ENCODE measurements at regions not wholly inside any gene's neighbourhood (a gene's known extent, or its start where the extent isn't known, plus 50 kb on each side); places are given as distances from the start of the nearest gene placed in this dataset.

- peaks cover 46% of the 10 kb centered on the region for H3K4me1 ChIP-seq (ENCODE audit: insufficient read depth, poor library complexity, severe bottlenecking)
- peak; percentile 68 for DNase-seq (ENCODE audit: low spot score)
These were observed 184.7 kb upstream of the PREP start for GRCh38 chr6:105587349-105588122.

GRCh38 chr6:105578179-105578707 lies 175.4 kb upstream of the PREP start:
- H3K27me3 ChIP-seq (ENCODE audit: insufficient read depth, poor library complexity, severe bottlenecking): no peaks in the 10 kb centered on the region
- DNase-seq (ENCODE audit: low spot score) (no peak), ATAC-seq (ENCODE audit: low read depth) (no peak)
- H3K36me3 ChIP-seq (ENCODE audit: low read depth): no peaks in the 10 kb centered on the region
- peaks cover 6% of the 10 kb centered on the region for H3K4me1 ChIP-seq (ENCODE audit: insufficient read depth, poor library complexity, severe bottlenecking)
- no peaks in the 10 kb centered on the region for H3K9me3 ChIP-seq (ENCODE audit: severe bottlenecking)
- no peak overlapping the region for H3K4me3 ChIP-seq (ENCODE audit: severe bottlenecking)
- H3K27ac ChIP-seq (ENCODE audit: poor library complexity, severe bottlenecking): no peak overlapping the region
- TF ChIP-seq CTCF (IDR thresholded peaks at IDR 0.05; ENCODE audit: poor library complexity, severe bottlenecking): no peak

More at GRCh38 chr6:105587349-105588122, 184.7 kb upstream of the PREP start:
- Histone ChIP-seq H3K4me3 (ENCODE audit: severe bottlenecking) (no peak overlapping the region), H3K9me3 (ENCODE audit: severe bottlenecking) (no peaks in the 10 kb centered on the region), H3K27me3 (ENCODE audit: insufficient read depth, poor library complexity, severe bottlenecking) (no peaks in the 10 kb centered on the region), H3K36me3 (ENCODE audit: low read depth) (no peaks in the 10 kb centered on the region), H3K27ac (ENCODE audit: poor library complexity, severe bottlenecking) (peak overlapping the region; percentile 99)
- peak; percentile 77 for ATAC-seq (ENCODE audit: low read depth)
- no peak for TF ChIP-seq CTCF (IDR thresholded peaks at IDR 0.05; ENCODE audit: poor library complexity, severe bottlenecking)

GRCh38 chr6:105573556-105573955 lies 170.7 kb upstream of the PREP start:
- DNase-seq (ENCODE audit: low spot score): no peak
- no peak for ATAC-seq (ENCODE audit: low read depth)
- no peak overlapping the region for H3K4me3 ChIP-seq (ENCODE audit: severe bottlenecking)

GRCh38 chr6:105573138-105573537 lies 170.3 kb upstream of the PREP start:
- peak overlapping the region; percentile 59 for H3K27ac ChIP-seq (ENCODE audit: poor library complexity, severe bottlenecking)
- H3K36me3 ChIP-seq (ENCODE audit: low read depth): no peaks in the 10 kb centered on the region
- no peaks in the 10 kb centered on the region for H3K27me3 ChIP-seq (ENCODE audit: insufficient read depth, poor library complexity, severe bottlenecking)
- DNase-seq (ENCODE audit: low spot score) (no peak), ATAC-seq (ENCODE audit: low read depth) (peak; percentile 81)
- H3K4me1 ChIP-seq (ENCODE audit: insufficient read depth, poor library complexity, severe bottlenecking): peaks cover 8% of the 10 kb centered on the region
- no peaks in the 10 kb centered on the region for H3K9me3 ChIP-seq (ENCODE audit: severe bottlenecking)
- H3K4me3 ChIP-seq (ENCODE audit: severe bottlenecking): no peak overlapping the region
- no peak for TF ChIP-seq CTCF (IDR thresholded peaks at IDR 0.05; ENCODE audit: poor library complexity, severe bottlenecking)

More at GRCh38 chr6:105573556-105573955, 170.7 kb upstream of the PREP start:
- H3K36me3 ChIP-seq (ENCODE audit: low read depth): no peaks in the 10 kb centered on the region
- H3K27ac ChIP-seq (ENCODE audit: poor library complexity, severe bottlenecking): peak overlapping the region; percentile 59
- TF ChIP-seq CTCF (IDR thresholded peaks at IDR 0.05; ENCODE audit: poor library complexity, severe bottlenecking): no peak
- H3K27me3 ChIP-seq (ENCODE audit: insufficient read depth, poor library complexity, severe bottlenecking): no peaks in the 10 kb centered on the region
- H3K9me3 ChIP-seq (ENCODE audit: severe bottlenecking): no peaks in the 10 kb centered on the region
- peaks cover 8% of the 10 kb centered on the region for H3K4me1 ChIP-seq (ENCODE audit: insufficient read depth, poor library complexity, severe bottlenecking)

- H3K27ac ChIP-seq (ENCODE audit: poor library complexity, severe bottlenecking): no peak overlapping the region
- TF ChIP-seq CTCF (IDR thresholded peaks at IDR 0.05; ENCODE audit: poor library complexity, severe bottlenecking): no peak
- peaks cover 8% of the 10 kb centered on the region for H3K4me1 ChIP-seq (ENCODE audit: insufficient read depth, poor library complexity, severe bottlenecking)
- DNase-seq (ENCODE audit: low spot score) (no peak), ATAC-seq (ENCODE audit: low read depth) (no peak)
- no peaks in the 10 kb centered on the region for H3K27me3 ChIP-seq (ENCODE audit: insufficient read depth, poor library complexity, severe bottlenecking)
- H3K36me3 ChIP-seq (ENCODE audit: low read depth): no peaks in the 10 kb centered on the region
- no peaks in the 10 kb centered on the region for H3K9me3 ChIP-seq (ENCODE audit: severe bottlenecking)
- no peak overlapping the region for H3K4me3 ChIP-seq (ENCODE audit: severe bottlenecking)
These were observed 167.5 kb upstream of the PREP start for GRCh38 chr6:105570416-105570815.

Data from RWPE2 (cell line).